Stimulated activated CD4-positive, alpha-beta T cell treated with anti-CD3 and anti-CD28 coated beads, Interleukin-2, amount 100 ng/mL, for 48 hours (primary cell): ENCODE measurements at regions not wholly inside any gene's neighbourhood (a gene's known extent, or its start where the extent isn't known, plus 50 kb on each side); places are given as distances from the start of the nearest gene placed in this dataset.
"Not testable (repeated sequence)": the region's sequence is repeated elsewhere in the genome, so short reads cannot be mapped to it uniquely, and the experiment has no call there.

Source experiments
- DNase-seq, 2 donors: peaks; one replicate each; pipeline ENCODE4 v3.0.0-alpha.2; 2020

- no peak for DNase-seq
Measured at GRCh38 chr3:21898316-21898715, 147.3 kb upstream of the ZNF385D start.

- no peak for DNase-seq
Measured at GRCh38 chr3:21901484-21901883, 150.5 kb upstream of the ZNF385D start.

GRCh38 chr3:21902956-21903355 is 151.9 kb upstream of the ZNF385D start:
- DNase-seq = no peak

GRCh38 chr3:21909096-21909495 is 158.1 kb upstream of the ZNF385D start:
- no peak for DNase-seq

GRCh38 chr3:21912711-21913110 is 161.7 kb upstream of the ZNF385D start:
- DNase-seq = no peak

- no peak for DNase-seq
Measured at GRCh38 chr3:21913791-21914190, 162.8 kb upstream of the ZNF385D start.

GRCh38 chr3:21914451-21914850 is 163.4 kb upstream of the ZNF385D start:
- no peak for DNase-seq

GRCh38 chr3:21919383-21919782 is 168.4 kb upstream of the ZNF385D start:
- DNase-seq = no peak

- no peak for DNase-seq
Measured at GRCh38 chr3:21920421-21920861, 169.4 kb upstream of the ZNF385D start.

- not testable (repeated sequence) for DNase-seq
Measured at GRCh38 chr3:21923156-21923555, 172.1 kb upstream of the ZNF385D start.

- DNase-seq = no peak
Measured at GRCh38 chr3:21927261-21927660, 176.3 kb upstream of the ZNF385D start.

- no peak for DNase-seq
Measured at GRCh38 chr3:21934591-21934990, 183.6 kb upstream of the ZNF385D start.

GRCh38 chr3:21936207-21936606 is 185.2 kb upstream of the ZNF385D start:
- DNase-seq = no peak

- no peak for DNase-seq
Measured at GRCh38 chr3:21938267-21938681, 187.3 kb upstream of the ZNF385D start.

- no peak for DNase-seq
Measured at GRCh38 chr3:21942328-21942727, 191.3 kb upstream of the ZNF385D start.

- DNase-seq = no peak
Measured at GRCh38 chr3:21944251-21944650, 193.2 kb upstream of the ZNF385D start.

- DNase-seq = no peak
Measured at GRCh38 chr3:21952856-21953255, 201.8 kb upstream of the ZNF385D start.

GRCh38 chr3:21954709-21955108 is 203.7 kb upstream of the ZNF385D start:
- no peak for DNase-seq

- DNase-seq = no peak
Measured at GRCh38 chr3:21955406-21955805, 204.4 kb upstream of the ZNF385D start.

GRCh38 chr3:21960033-21960432 is 209.0 kb upstream of the ZNF385D start:
- no peak for DNase-seq

- no peak for DNase-seq
Measured at GRCh38 chr3:21962456-21962855, 211.4 kb upstream of the ZNF385D start.

GRCh38 chr3:21966457-21966856 is 215.4 kb upstream of the ZNF385D start:
- not testable (repeated sequence) for DNase-seq

- no peak for DNase-seq
Measured at GRCh38 chr3:21979706-21980105, 228.7 kb upstream of the ZNF385D start.

- no peak for DNase-seq
Measured at GRCh38 chr3:21989341-21990042, 238.5 kb upstream of the ZNF385D start.

GRCh38 chr3:21991061-21991460 is 240.1 kb upstream of the ZNF385D start:
- no peak for DNase-seq
